ENCODE measurements at regions not wholly inside any gene's neighbourhood (a gene's known extent, or its start where the extent isn't known, plus 50 kb on each side); places are given as distances from the start of the nearest gene placed in this dataset.

DNA sequence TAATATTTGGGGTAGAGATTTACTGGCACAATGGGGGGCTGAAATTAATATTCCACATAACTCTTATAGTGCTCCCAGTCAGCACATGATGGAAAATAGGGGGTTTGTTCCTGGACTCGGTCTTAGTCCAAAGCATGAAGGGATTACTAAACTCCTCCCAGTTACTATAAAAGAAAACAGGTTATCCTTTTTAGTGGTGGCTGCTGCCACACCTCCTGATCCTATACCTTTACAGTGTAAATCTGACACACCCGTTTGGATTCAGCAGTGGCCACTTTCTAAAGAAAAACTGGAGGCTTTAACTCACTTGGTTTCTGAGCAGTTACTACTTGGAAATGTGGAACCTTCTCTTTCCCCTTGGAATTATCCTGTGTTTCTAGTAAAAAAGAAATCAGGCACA, 572.9 kb upstream of the PTGER4 start:
- no peak overlapping the region for H3K4me3 ChIP-seq (ENCODE audit: control insufficient read depth, low read depth, low read length)
- no peak for DNase-seq (ENCODE audit: low read depth)
- TF ChIP-seq CTCF (IDR thresholded peaks at IDR 0.05; ENCODE audit: control insufficient read depth, insufficient read depth, low read depth, low read length, missing control alignments), result no peak

DNA sequence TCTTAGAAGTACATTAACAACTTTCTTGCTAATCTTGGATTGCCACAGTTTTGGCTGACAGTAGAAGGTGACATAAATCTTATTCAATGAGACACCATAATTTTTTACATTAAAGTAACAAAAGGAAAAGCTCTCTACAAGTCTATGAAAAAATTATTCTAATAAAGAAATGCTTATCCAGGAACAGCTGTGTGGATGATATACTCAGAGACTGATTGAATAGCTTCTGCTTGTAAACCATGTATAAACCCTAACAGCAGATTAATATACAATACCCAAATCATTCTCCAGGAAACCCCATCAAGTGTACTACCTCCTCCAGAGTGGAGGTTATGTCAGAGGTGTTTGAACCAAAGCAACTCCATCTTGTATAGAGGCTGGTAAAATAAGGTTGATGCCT, 581.4 kb upstream of the PTGER4 start:
- no peak overlapping the region for H3K4me3 ChIP-seq (ENCODE audit: control insufficient read depth, low read depth, low read length)
- no peak for DNase-seq (ENCODE audit: low read depth)
- no peak for TF ChIP-seq CTCF (IDR thresholded peaks at IDR 0.05; ENCODE audit: control insufficient read depth, insufficient read depth, low read depth, low read length, missing control alignments)

DNA sequence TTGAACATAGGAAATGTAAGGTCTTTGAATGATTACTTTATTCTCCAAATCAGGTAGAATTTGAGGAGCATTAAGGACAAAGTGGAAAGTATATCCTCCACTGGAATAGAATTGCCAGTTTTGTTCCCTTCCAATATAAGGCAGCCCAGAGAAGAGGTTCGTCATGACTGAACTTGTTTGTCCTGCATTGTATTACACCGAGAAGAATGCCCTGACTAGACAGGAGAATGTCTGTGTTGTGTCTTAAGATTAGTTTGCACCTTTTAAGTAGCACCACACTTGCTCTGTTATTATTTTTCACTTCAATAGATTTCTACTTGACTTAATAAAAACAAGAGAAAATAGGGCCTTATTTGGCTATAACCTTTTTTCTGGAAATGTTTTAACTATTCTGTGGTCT, 586.2 kb upstream of the PTGER4 start:
- no peak for TF ChIP-seq CTCF (IDR thresholded peaks at IDR 0.05; ENCODE audit: control insufficient read depth, insufficient read depth, low read depth, low read length, missing control alignments)
- DNase-seq (ENCODE audit: low read depth), result no peak
- no peak overlapping the region for H3K4me3 ChIP-seq (ENCODE audit: control insufficient read depth, low read depth, low read length)

DNA sequence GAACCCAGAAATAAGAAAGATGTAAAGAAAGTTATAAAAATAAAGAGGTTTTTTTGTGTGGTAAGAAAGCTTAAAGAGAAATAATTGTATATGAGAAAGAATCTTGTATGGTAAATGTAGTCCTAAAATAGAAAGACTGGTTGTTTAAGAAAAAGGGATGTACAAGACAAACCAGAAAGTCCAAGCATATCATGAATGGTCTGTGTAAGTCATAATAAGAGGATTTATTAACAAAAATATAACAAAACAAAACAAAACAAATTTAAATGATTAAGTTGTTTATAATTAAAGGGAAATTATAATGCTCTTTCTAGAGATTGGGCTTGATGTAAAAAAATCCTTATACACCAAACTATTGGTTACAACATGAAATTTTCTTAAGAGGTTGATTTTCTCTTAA, 590.4 kb upstream of the PTGER4 start:
- H3K4me3 ChIP-seq (ENCODE audit: control insufficient read depth, low read depth, low read length), result no peak overlapping the region
- no peak for TF ChIP-seq CTCF (IDR thresholded peaks at IDR 0.05; ENCODE audit: control insufficient read depth, insufficient read depth, low read depth, low read length, missing control alignments)
- no peak for DNase-seq (ENCODE audit: low read depth)

DNA sequence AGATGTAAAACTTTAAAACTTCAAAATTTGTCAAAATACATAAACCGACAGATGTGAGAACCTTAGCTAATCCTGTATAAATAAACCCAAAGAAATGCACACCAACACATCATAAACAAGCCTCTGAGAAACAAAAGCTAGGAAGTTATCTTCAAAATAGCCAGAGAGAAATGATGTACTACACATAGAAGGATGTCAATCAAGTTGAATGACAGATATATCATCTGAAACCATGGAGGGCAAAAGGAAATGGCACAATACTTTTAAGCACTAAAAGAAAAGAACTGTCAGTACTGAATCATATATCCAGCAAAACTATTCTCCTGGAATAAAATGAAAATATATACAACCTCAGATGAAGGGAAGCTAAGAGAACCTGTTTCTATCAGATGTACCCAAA, 595.1 kb upstream of the PTGER4 start:
- no peak for TF ChIP-seq CTCF (IDR thresholded peaks at IDR 0.05; ENCODE audit: control insufficient read depth, insufficient read depth, low read depth, low read length, missing control alignments)
- DNase-seq (ENCODE audit: low read depth), result no peak
- H3K4me3 ChIP-seq (ENCODE audit: control insufficient read depth, low read depth, low read length), result no peak overlapping the region

DNA sequence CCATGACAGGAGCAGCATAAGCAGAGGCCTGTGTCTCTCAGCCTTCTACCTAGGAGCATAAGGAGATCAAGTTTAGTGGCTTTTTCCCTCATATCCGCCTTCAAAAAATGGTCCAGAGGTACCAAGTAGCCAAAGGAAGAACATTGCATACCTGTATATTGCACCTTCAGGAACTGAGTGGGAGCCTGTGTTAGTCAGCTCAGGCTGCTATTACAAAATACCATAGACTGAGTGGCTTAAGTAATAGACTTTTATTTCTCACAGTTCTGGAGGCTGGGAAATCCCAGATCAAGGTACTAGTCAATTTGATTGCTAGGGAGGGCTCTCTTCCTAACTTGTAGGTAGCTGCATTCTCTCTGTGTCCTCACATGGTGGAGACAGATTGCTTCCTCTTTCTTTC, 597.4 kb upstream of the PTGER4 start:
- no peak for TF ChIP-seq CTCF (IDR thresholded peaks at IDR 0.05; ENCODE audit: control insufficient read depth, insufficient read depth, low read depth, low read length, missing control alignments)
- no peak overlapping the region for H3K4me3 ChIP-seq (ENCODE audit: control insufficient read depth, low read depth, low read length)
- no peak for DNase-seq (ENCODE audit: low read depth)

DNA sequence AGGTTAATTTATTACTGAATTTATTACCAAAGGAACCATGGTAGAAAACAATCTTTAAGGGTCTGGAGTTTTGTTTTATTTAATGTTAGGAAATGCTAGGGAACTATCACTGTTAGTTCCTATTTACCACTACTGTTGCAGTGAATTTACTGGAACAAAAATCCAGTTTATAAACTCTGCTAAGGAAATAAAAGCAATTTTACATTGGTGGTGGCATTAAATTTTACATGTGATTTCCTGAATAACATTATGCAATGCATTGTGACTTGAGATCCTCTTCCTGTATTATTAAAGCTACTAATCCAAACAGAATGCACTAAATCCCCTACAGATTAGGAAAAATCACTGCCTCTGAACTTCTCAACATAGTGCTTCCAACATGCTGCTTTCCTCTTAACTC, 599.5 kb upstream of the PTGER4 start:
- no peak overlapping the region for H3K4me3 ChIP-seq (ENCODE audit: control insufficient read depth, low read depth, low read length)
- no peak for TF ChIP-seq CTCF (IDR thresholded peaks at IDR 0.05; ENCODE audit: control insufficient read depth, insufficient read depth, low read depth, low read length, missing control alignments)
- no peak for DNase-seq (ENCODE audit: low read depth)
